Parathyroid adenoma (tissue), 2 donors: ENCODE measurements at regions not wholly inside any gene's neighbourhood (a gene's known extent, or its start where the extent isn't known, plus 50 kb on each side); places are given as distances from the start of the nearest gene placed in this dataset.

Source experiments
- H2AFZ ChIP-seq: fragments of 300-600 bp; sonication (generic); one replicate; pipeline ENCODE4 v1.7.0; 2017; ENCODE audit warnings: antibody characterized with exemption, mild to moderate bottlenecking
- H3K27ac ChIP-seq: fragments of 300-600 bp; sonication (generic); one replicate; pipeline ENCODE4 v1.7.0; 2017
- H3K27me3 ChIP-seq: fragments of 300-600 bp; sonication (generic); one replicate; pipeline ENCODE4 v1.7.0; 2017; ENCODE audit warnings: low read length; ENCODE audit not compliant: control insufficient read depth, insufficient read depth
- H3K36me3 ChIP-seq: fragments of 300-600 bp; sonication (generic); one replicate; pipeline ENCODE4 v1.7.0; 2017; ENCODE audit warnings: low read length; ENCODE audit not compliant: control insufficient read depth, insufficient read depth
- H3K4me1 ChIP-seq: fragments of 300-600 bp; sonication (generic); one replicate; pipeline ENCODE4 v1.7.0; 2017; ENCODE audit warnings: control low read depth
- H3K4me2 ChIP-seq: fragments of 300-600 bp; sonication (generic); one replicate; pipeline ENCODE4 v1.7.0; 2017; ENCODE audit warnings: low read length
- H3K4me3 ChIP-seq: fragments of 300-600 bp; sonication (generic); one replicate; pipeline ENCODE4 v1.7.0; 2017; ENCODE audit warnings: low read depth, low read length
- H3K79me2 ChIP-seq: fragments of 300-600 bp; sonication (generic); one replicate; pipeline ENCODE4 v1.7.0; 2017; ENCODE audit warnings: control low read depth
- H3K9ac ChIP-seq: fragments of 300-600 bp; sonication (generic); one replicate; pipeline ENCODE4 v1.7.0; 2017; ENCODE audit warnings: mild to moderate bottlenecking
- H3K9me3 ChIP-seq: fragments of 300-600 bp; sonication (generic); one replicate; pipeline ENCODE4 v1.7.0; 2017; ENCODE audit warnings: low read length; ENCODE audit not compliant: control insufficient read depth
- CTCF ChIP-seq: fragments of 300-600 bp; sonication (generic); IDR thresholded peaks from one replicate; pipeline ENCODE4 v1.7.0; 2017; ENCODE audit warnings: antibody characterized with exemption, mild to moderate bottlenecking
- donor health status: primary hyperparathyroidism.

GRCh38 chr19:28606269-28607032, 606.5 kb downstream of the UQCRFS1 start:
- Histone ChIP-seq H3K4me1 (no peaks in the 10 kb centered on the region), H3K4me3 (no peak overlapping the region), H3K4me2 (no peak overlapping the region), H3K27ac (no peak overlapping the region), H2AFZ (no peak overlapping the region), H3K36me3 (no peaks in the 10 kb centered on the region), H3K79me2 (no peaks in the 10 kb centered on the region), H3K9me3 (no peaks in the 10 kb centered on the region), H3K27me3 (no peaks in the 10 kb centered on the region), H3K9ac (no peak overlapping the region)
- TF ChIP-seq CTCF, result no peak

- H2AFZ ChIP-seq, result no peak overlapping the region
- TF ChIP-seq CTCF, result no peak
- no peaks in the 10 kb centered on the region for H3K4me1 ChIP-seq
- H3K9me3 ChIP-seq, result no peaks in the 10 kb centered on the region
- no peak overlapping the region for H3K9ac ChIP-seq
- no peak overlapping the region for H3K4me2 ChIP-seq
- no peaks in the 10 kb centered on the region for H3K27me3 ChIP-seq
- H3K36me3 ChIP-seq, result no peaks in the 10 kb centered on the region
- H3K27ac ChIP-seq, result no peak overlapping the region
- H3K4me3 ChIP-seq, result no peak overlapping the region
- H3K79me2 ChIP-seq, result no peaks in the 10 kb centered on the region
Observed at GRCh38 chr19:28605501-28606268, 607.3 kb downstream of the UQCRFS1 start.

GRCh38 chr19:28603453-28603852, 609.5 kb downstream of the UQCRFS1 start:
- Histone ChIP-seq H3K27me3 (no peaks in the 10 kb centered on the region), H3K79me2 (no peaks in the 10 kb centered on the region), H3K9me3 (no peaks in the 10 kb centered on the region), H3K36me3 (no peaks in the 10 kb centered on the region), H3K9ac (no peak overlapping the region), H3K4me1 (no peaks in the 10 kb centered on the region), H3K4me2 (no peak overlapping the region), H3K27ac (no peak overlapping the region), H3K4me3 (no peak overlapping the region), H2AFZ (no peak overlapping the region)
- no peak for TF ChIP-seq CTCF

GRCh38 chr19:28602675-28603298, 610.2 kb downstream of the UQCRFS1 start:
- no peak for TF ChIP-seq CTCF
- Histone ChIP-seq H3K27ac (no peak overlapping the region), H3K36me3 (no peaks in the 10 kb centered on the region), H3K27me3 (no peaks in the 10 kb centered on the region), H2AFZ (no peak overlapping the region), H3K79me2 (no peaks in the 10 kb centered on the region), H3K4me1 (no peaks in the 10 kb centered on the region), H3K9me3 (no peaks in the 10 kb centered on the region), H3K4me2 (no peak overlapping the region), H3K9ac (no peak overlapping the region), H3K4me3 (no peak overlapping the region)
